CD4-positive, alpha-beta T cell treated with Interleukin-12 subunit alpha and Interleukin-12 subunit beta, for 1 hour (primary cell): ENCODE measurements at regions not wholly inside any gene's neighbourhood (a gene's known extent, or its start where the extent isn't known, plus 50 kb on each side); places are given as distances from the start of the nearest gene placed in this dataset.
"Not testable (repeated sequence)": the region's sequence is repeated elsewhere in the genome, so short reads cannot be mapped to it uniquely, and the experiment has no call there.

ENCODE experiments used
- DNase-seq: peaks from one replicate; pipeline ENCODE4 v3.0.0-alpha.2; 2020

GRCh38 chr17:72458301-72458700 lies 337.5 kb downstream of the SOX9 start:
- DNase-seq, result no peak

GRCh38 chr17:72460711-72461110 lies 339.9 kb downstream of the SOX9 start:
- DNase-seq, result no peak

- DNase-seq, result no peak
Observed at GRCh38 chr17:72461757-72462156, 340.9 kb downstream of the SOX9 start.

- DNase-seq, result no peak
Observed at GRCh38 chr17:72462407-72462806, 341.6 kb downstream of the SOX9 start.

- DNase-seq, result no peak
Observed at GRCh38 chr17:72462814-72463213, 342.0 kb downstream of the SOX9 start.

GRCh38 chr17:72463287-72464102 lies 342.7 kb downstream of the SOX9 start:
- DNase-seq, result no peak

- DNase-seq, result not testable (repeated sequence)
Observed at GRCh38 chr17:72464221-72464620, 343.4 kb downstream of the SOX9 start.

GRCh38 chr17:72465191-72466024 lies 344.6 kb downstream of the SOX9 start:
- DNase-seq, result no peak

- no peak for DNase-seq
Observed at GRCh38 chr17:72466199-72466598, 345.4 kb downstream of the SOX9 start.

- DNase-seq, result no peak
Observed at GRCh38 chr17:72466606-72467005, 345.8 kb downstream of the SOX9 start.

- DNase-seq, result no peak
Observed at GRCh38 chr17:72467841-72468653, 347.2 kb downstream of the SOX9 start.

GRCh38 chr17:72468841-72469240 lies 348.0 kb downstream of the SOX9 start:
- DNase-seq, result no peak

- no peak for DNase-seq
Observed at GRCh38 chr17:72470121-72470705, 349.4 kb downstream of the SOX9 start.

- no peak for DNase-seq
Observed at GRCh38 chr17:72470734-72471133, 349.9 kb downstream of the SOX9 start.

GRCh38 chr17:72471296-72471695 lies 350.5 kb downstream of the SOX9 start:
- no peak for DNase-seq

GRCh38 chr17:72472106-72472505 lies 351.3 kb downstream of the SOX9 start:
- no peak for DNase-seq

- DNase-seq, result not testable (repeated sequence)
Observed at GRCh38 chr17:72472853-72473390, 352.1 kb downstream of the SOX9 start.

GRCh38 chr17:72474243-72474642 lies 353.4 kb downstream of the SOX9 start:
- DNase-seq, result no peak

GRCh38 chr17:72474719-72475477 lies 354.1 kb downstream of the SOX9 start:
- no peak for DNase-seq

GRCh38 chr17:72476134-72476533 lies 355.3 kb downstream of the SOX9 start:
- DNase-seq, result no peak

GRCh38 chr17:72476575-72476986 lies 355.8 kb downstream of the SOX9 start:
- DNase-seq, result no peak

- no peak for DNase-seq
Observed at GRCh38 chr17:72477491-72477890, 356.7 kb downstream of the SOX9 start.
